HG03469 (cell line): ENCODE measurements at regions not wholly inside any gene's neighbourhood (a gene's known extent, or its start where the extent isn't known, plus 50 kb on each side); places are given as distances from the start of the nearest gene placed in this dataset.

ENCODE experiments used
- ATAC-seq: cut with Tn5 transposase; IDR thresholded peaks from one replicate; pipeline ENCODE4 v1.9.1; 2021; ENCODE audit warnings: mild to moderate bottlenecking, moderate library complexity, moderate number of reproducible peaks; ENCODE audit not compliant: unreplicated experiment

- ATAC-seq = no peak
Observed at GRCh38 chr10:113285305-113285704, 267.5 kb upstream of the HABP2 start.

- ATAC-seq = no peak
Observed at GRCh38 chr10:113287592-113287991, 265.3 kb upstream of the HABP2 start.

- no peak for ATAC-seq
Observed at GRCh38 chr10:113290137-113290536, 262.7 kb upstream of the HABP2 start.

GRCh38 chr10:113291413-113291812, 261.4 kb upstream of the HABP2 start:
- ATAC-seq = no peak

GRCh38 chr10:113292086-113292485, 260.8 kb upstream of the HABP2 start:
- ATAC-seq = no peak

- no peak for ATAC-seq
Observed at GRCh38 chr10:113292743-113293142, 260.1 kb upstream of the HABP2 start.

GRCh38 chr10:113293167-113293566, 259.7 kb upstream of the HABP2 start:
- ATAC-seq = no peak

GRCh38 chr10:113294868-113295267, 258.0 kb upstream of the HABP2 start:
- no peak for ATAC-seq

- ATAC-seq = no peak
Observed at GRCh38 chr10:113297226-113297625, 255.6 kb upstream of the HABP2 start.

- no peak for ATAC-seq
Observed at GRCh38 chr10:113298616-113299015, 254.2 kb upstream of the HABP2 start.

- ATAC-seq = no peak
Observed at GRCh38 chr10:113300201-113300600, 252.7 kb upstream of the HABP2 start.

GRCh38 chr10:113300617-113301016, 252.2 kb upstream of the HABP2 start:
- peak; percentile 58 for ATAC-seq

GRCh38 chr10:113301342-113301984, 251.4 kb upstream of the HABP2 start:
- no peak for ATAC-seq

- ATAC-seq = no peak
Observed at GRCh38 chr10:113302062-113302461, 250.8 kb upstream of the HABP2 start.

- no peak for ATAC-seq
Observed at GRCh38 chr10:113303544-113304146, 249.2 kb upstream of the HABP2 start.

GRCh38 chr10:113304726-113305125, 248.1 kb upstream of the HABP2 start:
- ATAC-seq = no peak

- no peak for ATAC-seq
Observed at GRCh38 chr10:113305871-113306270, 247.0 kb upstream of the HABP2 start.

GRCh38 chr10:113309791-113310190, 243.1 kb upstream of the HABP2 start:
- ATAC-seq = no peak

GRCh38 chr10:113310347-113310746, 242.5 kb upstream of the HABP2 start:
- ATAC-seq = no peak

GRCh38 chr10:113313048-113313602, 239.7 kb upstream of the HABP2 start:
- ATAC-seq = no peak

- no peak for ATAC-seq
Observed at GRCh38 chr10:113313722-113314121, 239.1 kb upstream of the HABP2 start.

GRCh38 chr10:113316506-113316905, 236.3 kb upstream of the HABP2 start:
- ATAC-seq = no peak

GRCh38 chr10:113317489-113317888, 235.4 kb upstream of the HABP2 start:
- no peak for ATAC-seq
